Nephron (organoid): ENCODE measurements at regions not wholly inside any gene's neighbourhood (a gene's known extent, or its start where the extent isn't known, plus 50 kb on each side); places are given as distances from the start of the nearest gene placed in this dataset.

ENCODE experiments used
- H3K27ac Mint-ChIP-seq, 3 experiments: 2 replicates each; pipeline ENCODE4 v1.8.0; 2020; ENCODE audit warnings: mixed read lengths in 3 of 3, mild to moderate bottlenecking in 2 of 3, moderate library complexity in 1 of 3
- H3K27me3 Mint-ChIP-seq: 2 replicates; pipeline ENCODE4 v1.8.0; 2021; ENCODE audit warnings: low read depth, mild to moderate bottlenecking, moderate library complexity, mixed read lengths
- H3K36me3 Mint-ChIP-seq: 2 replicates; pipeline ENCODE4 v1.8.0; 2020; ENCODE audit warnings: low read depth, mixed read lengths
- H3K4me1 Mint-ChIP-seq: 2 replicates; pipeline ENCODE4 v1.8.0; 2020; ENCODE audit warnings: mixed read lengths
- H3K4me3 Mint-ChIP-seq, 3 experiments: 2 replicates each; pipeline ENCODE4 v1.8.0; 2020; ENCODE audit warnings: mild to moderate bottlenecking in 3 of 3, mixed read lengths in 3 of 3, moderate library complexity in 2 of 3
- H3K9me3 Mint-ChIP-seq: 2 replicates; pipeline ENCODE4 v1.8.0; 2020; ENCODE audit warnings: mixed read lengths
- TF ChIP-seq, protein P1 (sequence below), 3 experiments: fragments of 200-600 bp; sonication (generic); IDR thresholded peaks; one replicate each; pipeline ENCODE4 v1.5.0; 2021; ENCODE audit warnings: antibody characterized with exemption in 3 of 3; ENCODE audit not compliant: unreplicated experiment in 3 of 3

- Mint-ChIP-seq H3K27ac (no peak overlapping the region), H3K4me3 (no peak overlapping the region), H3K9me3 (no peaks in the 10 kb centered on the region), H3K27me3 (no peaks in the 10 kb centered on the region), H3K36me3 (no peaks in the 10 kb centered on the region), H3K4me1 (no peaks in the 10 kb centered on the region)
- TF ChIP-seq, protein P1, sequence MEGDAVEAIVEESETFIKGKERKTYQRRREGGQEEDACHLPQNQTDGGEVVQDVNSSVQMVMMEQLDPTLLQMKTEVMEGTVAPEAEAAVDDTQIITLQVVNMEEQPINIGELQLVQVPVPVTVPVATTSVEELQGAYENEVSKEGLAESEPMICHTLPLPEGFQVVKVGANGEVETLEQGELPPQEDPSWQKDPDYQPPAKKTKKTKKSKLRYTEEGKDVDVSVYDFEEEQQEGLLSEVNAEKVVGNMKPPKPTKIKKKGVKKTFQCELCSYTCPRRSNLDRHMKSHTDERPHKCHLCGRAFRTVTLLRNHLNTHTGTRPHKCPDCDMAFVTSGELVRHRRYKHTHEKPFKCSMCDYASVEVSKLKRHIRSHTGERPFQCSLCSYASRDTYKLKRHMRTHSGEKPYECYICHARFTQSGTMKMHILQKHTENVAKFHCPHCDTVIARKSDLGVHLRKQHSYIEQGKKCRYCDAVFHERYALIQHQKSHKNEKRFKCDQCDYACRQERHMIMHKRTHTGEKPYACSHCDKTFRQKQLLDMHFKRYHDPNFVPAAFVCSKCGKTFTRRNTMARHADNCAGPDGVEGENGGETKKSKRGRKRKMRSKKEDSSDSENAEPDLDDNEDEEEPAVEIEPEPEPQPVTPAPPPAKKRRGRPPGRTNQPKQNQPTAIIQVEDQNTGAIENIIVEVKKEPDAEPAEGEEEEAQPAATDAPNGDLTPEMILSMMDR (IDR thresholded peaks at IDR 0.05; ENCODE audit: unreplicated experiment in 3 of 3) = no peak
Measured at GRCh38 chr6:4714961-4715501, 61.2 kb upstream of the CDYL start.

DNA sequence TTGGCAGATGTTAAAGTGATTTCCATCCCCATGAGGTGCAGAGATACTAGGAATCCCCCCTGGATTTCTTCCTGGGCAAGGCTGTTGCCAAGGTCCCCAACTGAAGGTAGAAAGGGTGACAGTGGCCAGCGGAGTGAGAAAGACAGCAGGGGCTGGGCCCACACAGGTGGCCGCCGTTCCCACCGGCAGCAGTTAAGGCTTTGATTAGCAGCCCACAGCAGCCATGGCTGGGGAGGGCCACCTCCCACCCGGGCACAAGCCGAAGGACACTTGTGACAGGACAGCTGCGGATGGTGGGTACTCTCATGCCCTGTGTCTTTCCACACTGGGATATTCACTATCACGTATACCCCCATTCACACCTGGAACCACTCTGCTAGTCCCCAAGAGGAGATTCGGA lies 63.9 kb upstream of the CDYL start:
- Mint-ChIP-seq H3K27me3 (no peaks in the 10 kb centered on the region), H3K36me3 (peaks cover 3% of the 10 kb centered on the region), H3K27ac (no peak overlapping the region), H3K4me3 (no peak overlapping the region), H3K9me3 (peaks cover 9% of the 10 kb centered on the region), H3K4me1 (no peaks in the 10 kb centered on the region)
- TF ChIP-seq, protein P1 (IDR thresholded peaks at IDR 0.05; ENCODE audit: unreplicated experiment in 3 of 3) = no peak

- Mint-ChIP-seq H3K27ac (no peak overlapping the region), H3K4me3 (no peak overlapping the region), H3K36me3 (peaks cover 3% of the 10 kb centered on the region), H3K4me1 (peaks cover 6% of the 10 kb centered on the region), H3K9me3 (peaks cover 15% of the 10 kb centered on the region), H3K27me3 (no peaks in the 10 kb centered on the region)
- TF ChIP-seq, protein P1 (IDR thresholded peaks at IDR 0.05; ENCODE audit: unreplicated experiment in 3 of 3) = no peak
Measured at GRCh38 chr6:4707011-4707410, 69.2 kb upstream of the CDYL start.

DNA sequence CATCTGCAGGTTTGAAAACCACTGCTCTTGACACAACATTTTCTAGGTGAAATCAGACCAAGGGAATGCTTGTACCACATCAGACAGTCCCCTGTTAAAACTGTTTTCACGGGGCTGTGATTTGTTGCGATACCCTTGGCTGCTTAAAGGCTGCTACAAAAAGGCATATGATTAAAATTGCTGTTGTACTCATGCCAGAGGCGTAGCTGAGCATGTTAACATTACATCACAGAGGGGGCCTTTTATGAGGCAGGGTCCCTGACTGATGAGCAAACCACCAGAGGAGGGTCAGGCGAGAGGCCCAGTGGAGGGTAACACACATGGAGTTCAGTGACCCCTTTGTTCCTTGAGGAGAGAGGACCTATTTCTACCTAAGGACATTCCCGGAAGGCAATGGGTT lies 70.4 kb upstream of the CDYL start:
- Mint-ChIP-seq H3K36me3 (peaks cover 3% of the 10 kb centered on the region), H3K9me3 (peaks cover 15% of the 10 kb centered on the region), H3K27ac (no peak overlapping the region), H3K27me3 (no peaks in the 10 kb centered on the region), H3K4me1 (peaks cover 6% of the 10 kb centered on the region), H3K4me3 (no peak overlapping the region)
- TF ChIP-seq, protein P1 (IDR thresholded peaks at IDR 0.05; ENCODE audit: unreplicated experiment in 3 of 3) = no peak

DNA sequence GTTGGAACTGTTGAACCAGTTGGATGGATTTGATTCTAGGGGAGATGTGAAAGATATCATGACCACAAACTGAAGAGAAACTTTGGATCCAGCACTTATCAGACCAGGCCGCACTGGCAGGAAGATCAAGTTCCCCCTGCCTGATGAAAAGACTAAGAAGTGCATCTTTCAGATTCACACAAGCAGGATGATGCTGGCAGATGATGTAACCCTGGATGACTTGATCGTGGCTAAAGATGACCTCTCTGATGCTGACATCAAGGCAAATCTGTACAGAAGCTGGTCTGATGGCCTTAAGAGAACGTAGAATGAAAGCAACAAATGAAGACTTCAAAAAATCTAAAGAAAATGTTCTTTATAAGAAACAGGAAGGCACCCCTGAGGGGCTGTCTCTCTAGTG lies 72.8 kb upstream of the CDYL start:
- Mint-ChIP-seq H3K4me1 (peaks cover 6% of the 10 kb centered on the region), H3K9me3 (peaks cover 9% of the 10 kb centered on the region), H3K27ac (no peak overlapping the region), H3K36me3 (no peaks in the 10 kb centered on the region), H3K27me3 (no peaks in the 10 kb centered on the region), H3K4me3 (no peak overlapping the region)
- TF ChIP-seq, protein P1 (IDR thresholded peaks at IDR 0.05; ENCODE audit: unreplicated experiment in 3 of 3) = no peak

GRCh38 chr6:4698901-4699659 lies 77.1 kb upstream of the CDYL start:
- Mint-ChIP-seq H3K36me3 (no peaks in the 10 kb centered on the region), H3K27ac (no peak overlapping the region), H3K4me3 (no peak overlapping the region), H3K27me3 (peaks cover 3% of the 10 kb centered on the region), H3K4me1 (no peaks in the 10 kb centered on the region), H3K9me3 (peaks cover 5% of the 10 kb centered on the region)
- TF ChIP-seq, protein P1 (IDR thresholded peaks at IDR 0.05; ENCODE audit: unreplicated experiment in 3 of 3) = no peak
